ENCODE measurements at regions not wholly inside any gene's neighbourhood (a gene's known extent, or its start where the extent isn't known, plus 50 kb on each side); places are given as distances from the start of the nearest gene placed in this dataset.

DNA sequence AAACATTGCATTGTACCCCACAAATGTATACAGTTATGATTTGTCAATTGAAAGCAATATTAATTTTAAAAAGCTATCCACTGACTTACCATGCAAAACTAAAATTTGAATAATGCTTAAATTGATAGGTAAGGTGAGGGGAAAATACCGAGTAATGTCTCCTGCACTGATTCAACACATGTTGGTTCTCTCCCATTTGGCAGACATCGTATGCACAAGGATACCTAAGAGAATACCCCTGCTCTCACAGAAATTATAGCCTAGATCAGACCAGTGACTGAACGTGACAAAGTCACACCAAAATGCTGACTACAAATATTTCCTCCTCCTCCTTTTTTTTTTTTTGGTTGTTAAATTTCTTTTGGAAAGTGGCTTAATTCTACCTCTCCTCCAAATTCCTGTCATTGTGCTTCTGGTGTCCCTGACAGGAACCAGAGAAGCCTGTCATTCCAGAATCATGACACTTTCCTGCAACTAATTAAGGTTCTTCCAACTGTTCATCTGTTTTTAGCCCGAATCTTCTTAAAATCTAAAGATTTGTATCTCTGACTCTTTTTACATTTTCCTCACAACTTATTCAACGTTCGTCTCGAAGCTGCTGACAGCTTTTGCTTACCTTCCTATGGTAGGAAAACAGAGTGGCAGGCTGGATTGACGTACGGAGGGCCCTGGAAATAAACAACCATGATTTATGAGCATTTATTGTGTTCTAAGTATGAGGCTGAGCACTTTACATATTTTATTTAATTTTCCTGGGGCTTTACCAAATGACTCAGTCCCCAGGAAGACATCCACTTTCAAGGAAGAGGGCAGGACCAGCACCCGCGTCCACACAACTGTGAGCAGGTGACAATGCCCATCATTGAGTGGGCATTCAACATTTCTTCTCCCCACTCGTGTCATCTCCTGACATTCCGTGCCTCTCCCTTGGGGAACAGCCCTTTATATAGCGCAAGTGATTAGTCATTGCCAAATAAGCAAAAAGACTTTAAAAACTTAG is 57.9 kb upstream of the KCNE2 start:
- TF ChIP-seq, protein P1, sequence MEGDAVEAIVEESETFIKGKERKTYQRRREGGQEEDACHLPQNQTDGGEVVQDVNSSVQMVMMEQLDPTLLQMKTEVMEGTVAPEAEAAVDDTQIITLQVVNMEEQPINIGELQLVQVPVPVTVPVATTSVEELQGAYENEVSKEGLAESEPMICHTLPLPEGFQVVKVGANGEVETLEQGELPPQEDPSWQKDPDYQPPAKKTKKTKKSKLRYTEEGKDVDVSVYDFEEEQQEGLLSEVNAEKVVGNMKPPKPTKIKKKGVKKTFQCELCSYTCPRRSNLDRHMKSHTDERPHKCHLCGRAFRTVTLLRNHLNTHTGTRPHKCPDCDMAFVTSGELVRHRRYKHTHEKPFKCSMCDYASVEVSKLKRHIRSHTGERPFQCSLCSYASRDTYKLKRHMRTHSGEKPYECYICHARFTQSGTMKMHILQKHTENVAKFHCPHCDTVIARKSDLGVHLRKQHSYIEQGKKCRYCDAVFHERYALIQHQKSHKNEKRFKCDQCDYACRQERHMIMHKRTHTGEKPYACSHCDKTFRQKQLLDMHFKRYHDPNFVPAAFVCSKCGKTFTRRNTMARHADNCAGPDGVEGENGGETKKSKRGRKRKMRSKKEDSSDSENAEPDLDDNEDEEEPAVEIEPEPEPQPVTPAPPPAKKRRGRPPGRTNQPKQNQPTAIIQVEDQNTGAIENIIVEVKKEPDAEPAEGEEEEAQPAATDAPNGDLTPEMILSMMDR (conservative IDR thresholded peaks at IDR 0.05 in 1 of 2, IDR thresholded peaks at IDR 0.05 in 1 of 2; ENCODE audit: extremely low read depth in 1 of 2, insufficient read depth in 1 of 2, low read depth in 1 of 2, low read length in 2 of 2), result no peak
- no peak for TF ChIP-seq EZH2 (IDR thresholded peaks at IDR 0.05; ENCODE audit: borderline replicate concordance, low read length)

Measured in mammary epithelial cell (primary cell).